ENCODE measurements at regions not wholly inside any gene's neighbourhood (a gene's known extent, or its start where the extent isn't known, plus 50 kb on each side); places are given as distances from the start of the nearest gene placed in this dataset.

DNA sequence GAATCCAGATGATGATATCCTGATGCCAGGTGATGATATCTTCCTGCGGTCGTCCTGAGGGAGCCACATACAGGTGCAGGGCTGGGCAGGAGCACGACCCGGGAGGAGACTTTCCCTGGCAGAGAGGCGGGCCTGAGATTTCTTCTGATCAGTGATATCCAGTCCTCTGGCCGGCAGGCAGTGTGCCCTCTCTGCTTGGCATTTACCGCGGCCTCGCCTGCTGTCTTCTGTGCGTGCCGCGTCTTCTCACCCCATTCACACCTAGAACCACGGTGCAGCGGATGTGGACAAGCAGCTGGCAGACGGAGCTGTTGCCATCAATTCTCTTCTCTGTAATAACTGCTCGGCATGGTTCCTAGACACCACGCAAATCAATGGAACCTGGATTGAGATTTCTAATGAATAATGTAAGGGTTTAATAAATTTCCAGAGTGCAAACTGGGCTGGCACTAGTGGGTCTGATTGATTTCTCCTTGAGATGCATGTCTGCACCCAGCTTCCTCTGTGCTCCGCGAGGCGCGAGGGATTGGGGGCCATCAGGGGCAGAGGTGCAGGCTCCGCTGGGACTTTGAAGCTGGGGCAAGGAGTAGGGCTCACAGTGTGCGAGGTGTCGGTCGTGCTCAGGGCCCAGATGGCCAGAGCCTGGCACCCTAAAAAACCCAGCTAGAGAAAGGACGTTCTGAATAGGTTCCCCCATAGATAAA is 208.9 kb upstream of the HDAC4 start:
- Mint-ChIP-seq H3K4me3 (peak overlapping the region; percentile 25), H3K36me3 (no peaks in the 10 kb centered on the region), H3K27ac (no peak overlapping the region), H3K27me3 (ENCODE audit: low read depth in 2 of 2) (peaks cover 6 to 22% of the 10 kb centered on the region in 2 donors), H3K9me3 (no peaks in the 10 kb centered on the region), H3K4me1 (peaks cover 14 to 17% of the 10 kb centered on the region in 2 donors)
- Histone ChIP-seq H3K4me1 (ENCODE audit: control insufficient read depth, insufficient read depth, low read length) (peaks cover 32% of the 10 kb centered on the region), H3K27me3 (ENCODE audit: control insufficient read depth, insufficient read depth, low read length) (peaks cover 2% of the 10 kb centered on the region), H3K36me3 (ENCODE audit: control insufficient read depth, insufficient read depth, low read length) (no peaks in the 10 kb centered on the region), H3K27ac (ENCODE audit: low read length) (no peak overlapping the region), H3K9me3 (ENCODE audit: control insufficient read depth, insufficient read depth, low read length) (no peaks in the 10 kb centered on the region), H3K4me3 (ENCODE audit: low read length) (no peak overlapping the region)
- TF ChIP-seq, protein P1, sequence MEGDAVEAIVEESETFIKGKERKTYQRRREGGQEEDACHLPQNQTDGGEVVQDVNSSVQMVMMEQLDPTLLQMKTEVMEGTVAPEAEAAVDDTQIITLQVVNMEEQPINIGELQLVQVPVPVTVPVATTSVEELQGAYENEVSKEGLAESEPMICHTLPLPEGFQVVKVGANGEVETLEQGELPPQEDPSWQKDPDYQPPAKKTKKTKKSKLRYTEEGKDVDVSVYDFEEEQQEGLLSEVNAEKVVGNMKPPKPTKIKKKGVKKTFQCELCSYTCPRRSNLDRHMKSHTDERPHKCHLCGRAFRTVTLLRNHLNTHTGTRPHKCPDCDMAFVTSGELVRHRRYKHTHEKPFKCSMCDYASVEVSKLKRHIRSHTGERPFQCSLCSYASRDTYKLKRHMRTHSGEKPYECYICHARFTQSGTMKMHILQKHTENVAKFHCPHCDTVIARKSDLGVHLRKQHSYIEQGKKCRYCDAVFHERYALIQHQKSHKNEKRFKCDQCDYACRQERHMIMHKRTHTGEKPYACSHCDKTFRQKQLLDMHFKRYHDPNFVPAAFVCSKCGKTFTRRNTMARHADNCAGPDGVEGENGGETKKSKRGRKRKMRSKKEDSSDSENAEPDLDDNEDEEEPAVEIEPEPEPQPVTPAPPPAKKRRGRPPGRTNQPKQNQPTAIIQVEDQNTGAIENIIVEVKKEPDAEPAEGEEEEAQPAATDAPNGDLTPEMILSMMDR (IDR thresholded peaks at IDR 0.05): no peak
- ATAC-seq (peak; percentile 21 to 80 (median 56)), DNase-seq (peak in 1 of 2 donors; percentile 72)
- intact Hi-C loops (cut with micrococcal nuclease): no loop called here
- 83% methylated on average over 26 of the region's 26 CpGs for WGBS (ENCODE audit: insufficient coverage)

DNA sequence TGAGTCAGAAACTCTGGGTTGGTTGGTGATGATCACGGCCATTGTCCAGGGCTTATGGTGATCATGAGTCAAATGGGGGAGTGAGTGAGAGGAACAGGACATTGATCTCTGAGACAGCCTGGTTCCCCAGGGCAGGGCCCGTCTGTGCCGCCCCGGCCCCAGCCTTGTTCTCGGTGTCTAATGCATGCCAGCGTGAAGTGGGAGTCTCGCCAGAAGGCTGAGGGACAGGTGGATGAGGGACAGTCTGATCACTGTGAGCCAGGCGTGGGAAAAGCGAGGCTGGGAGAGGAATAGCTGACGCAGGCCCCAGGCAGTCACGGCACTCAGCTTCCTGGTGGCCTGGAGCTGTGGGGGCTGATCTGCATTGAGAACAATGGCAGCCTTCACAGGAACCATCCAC is 208.3 kb upstream of the HDAC4 start:
- Mint-ChIP-seq H3K9me3 (no peaks in the 10 kb centered on the region), H3K27me3 (ENCODE audit: low read depth in 2 of 2) (peaks cover 6 to 22% of the 10 kb centered on the region in 2 donors), H3K4me3 (no peak overlapping the region), H3K27ac (no peak overlapping the region), H3K4me1 (peaks cover 14 to 17% of the 10 kb centered on the region in 2 donors), H3K36me3 (no peaks in the 10 kb centered on the region)
- Histone ChIP-seq H3K4me3 (ENCODE audit: low read length) (no peak overlapping the region), H3K27ac (ENCODE audit: low read length) (no peak overlapping the region), H3K9me3 (ENCODE audit: control insufficient read depth, insufficient read depth, low read length) (no peaks in the 10 kb centered on the region), H3K36me3 (ENCODE audit: control insufficient read depth, insufficient read depth, low read length) (no peaks in the 10 kb centered on the region), H3K4me1 (ENCODE audit: control insufficient read depth, insufficient read depth, low read length) (peaks cover 32% of the 10 kb centered on the region), H3K27me3 (ENCODE audit: control insufficient read depth, insufficient read depth, low read length) (peaks cover 2% of the 10 kb centered on the region)
- ATAC-seq (no peak), DNase-seq (no peak)
- TF ChIP-seq, protein P1 (IDR thresholded peaks at IDR 0.05): no peak
- intact Hi-C loops (cut with micrococcal nuclease): no loop called here
- WGBS (ENCODE audit: insufficient coverage): 90% methylated on average over 11 of the region's 11 CpGs

DNA sequence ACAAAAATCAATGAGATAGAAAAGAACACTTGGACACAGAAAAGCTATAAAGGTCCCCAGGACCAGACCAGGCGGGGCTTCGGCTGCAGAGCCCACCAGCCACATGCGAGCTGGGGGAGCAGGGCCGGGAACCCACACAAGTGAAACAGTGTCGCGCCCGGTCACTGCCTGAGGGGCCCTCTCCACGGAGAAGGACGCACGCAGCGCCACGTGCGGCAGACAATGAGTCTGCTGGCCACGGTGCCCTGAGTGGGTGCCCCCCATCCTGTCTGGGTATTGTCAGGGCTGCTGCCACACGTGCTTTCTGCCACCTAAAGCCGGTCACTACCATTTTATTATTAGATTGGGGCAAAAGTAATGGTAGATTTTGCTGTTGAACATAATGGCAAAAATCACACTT is 207.9 kb upstream of the HDAC4 start:
- peaks cover 32% of the 10 kb centered on the region for H3K4me1 ChIP-seq (ENCODE audit: control insufficient read depth, insufficient read depth, low read length)
- no peak overlapping the region for H3K4me3 Mint-ChIP-seq
- no peaks in the 10 kb centered on the region for H3K36me3 ChIP-seq (ENCODE audit: control insufficient read depth, insufficient read depth, low read length)
- H3K4me1 Mint-ChIP-seq: peaks cover 15 to 18% of the 10 kb centered on the region in 2 donors
- H3K27me3 Mint-ChIP-seq (ENCODE audit: low read depth in 2 of 2): peaks cover 6 to 22% of the 10 kb centered on the region in 2 donors
- no peaks in the 10 kb centered on the region for H3K9me3 Mint-ChIP-seq
- DNase-seq: no peak
- H3K27ac Mint-ChIP-seq: no peak overlapping the region
- no peak overlapping the region for H3K27ac ChIP-seq (ENCODE audit: low read length)
- 89% methylated on average over 16 of the region's 16 CpGs for WGBS (ENCODE audit: insufficient coverage)
- no peaks in the 10 kb centered on the region for H3K36me3 Mint-ChIP-seq
- no peak overlapping the region for H3K4me3 ChIP-seq (ENCODE audit: low read length)
- no peaks in the 10 kb centered on the region for H3K9me3 ChIP-seq (ENCODE audit: control insufficient read depth, insufficient read depth, low read length)
- peaks cover 2% of the 10 kb centered on the region for H3K27me3 ChIP-seq (ENCODE audit: control insufficient read depth, insufficient read depth, low read length)
- intact Hi-C loops (cut with micrococcal nuclease): no loop called here
- ATAC-seq: no peak
- TF ChIP-seq, protein P1 (IDR thresholded peaks at IDR 0.05): no peak

DNA sequence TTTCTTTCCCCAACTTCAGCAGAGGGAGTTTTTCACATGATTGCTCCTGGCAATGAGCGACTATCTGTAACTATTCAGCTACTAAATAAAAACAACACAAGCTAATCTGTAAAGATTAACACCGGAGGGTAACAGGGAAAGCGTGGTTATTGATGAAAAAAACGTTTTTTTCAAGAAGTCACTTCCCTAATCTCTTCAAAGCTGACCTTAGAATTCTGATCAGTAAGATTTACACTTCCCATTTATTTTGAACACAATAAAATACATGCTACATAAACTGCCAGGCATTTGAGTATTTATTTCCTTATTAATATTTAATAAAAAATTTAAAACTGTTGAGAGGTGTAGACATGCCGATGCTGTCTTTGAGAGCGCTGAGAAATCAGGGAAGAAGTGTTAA is 207.4 kb upstream of the HDAC4 start:
- H3K36me3 Mint-ChIP-seq: no peaks in the 10 kb centered on the region
- H3K27me3 Mint-ChIP-seq (ENCODE audit: low read depth in 2 of 2): peaks cover 6 to 22% of the 10 kb centered on the region in 2 donors
- DNase-seq (no peak), ATAC-seq (no peak)
- Histone ChIP-seq H3K9me3 (ENCODE audit: control insufficient read depth, insufficient read depth, low read length) (no peaks in the 10 kb centered on the region), H3K27me3 (ENCODE audit: control insufficient read depth, insufficient read depth, low read length) (peaks cover 2% of the 10 kb centered on the region), H3K27ac (ENCODE audit: low read length) (no peak overlapping the region), H3K36me3 (ENCODE audit: control insufficient read depth, insufficient read depth, low read length) (no peaks in the 10 kb centered on the region), H3K4me1 (ENCODE audit: control insufficient read depth, insufficient read depth, low read length) (peaks cover 36% of the 10 kb centered on the region), H3K4me3 (ENCODE audit: low read length) (no peak overlapping the region)
- no peaks in the 10 kb centered on the region for H3K9me3 Mint-ChIP-seq
- H3K4me3 Mint-ChIP-seq: no peak overlapping the region
- 59% methylated on average over 6 of the region's 6 CpGs for WGBS (ENCODE audit: insufficient coverage)
- intact Hi-C loops (cut with micrococcal nuclease): no loop called here
- no peak overlapping the region for H3K27ac Mint-ChIP-seq
- TF ChIP-seq, protein P1 (IDR thresholded peaks at IDR 0.05): no peak
- peaks cover 19 to 23% of the 10 kb centered on the region in 2 donors for H3K4me1 Mint-ChIP-seq
